OCI-LY7 (cell line): ENCODE measurements at regions not wholly inside any gene's neighbourhood (a gene's known extent, or its start where the extent isn't known, plus 50 kb on each side); places are given as distances from the start of the nearest gene placed in this dataset.

Experiments used
- BruUV-seq: library from RNA; stranded (reverse); fragments of 400-500 nt; replicated peaks from 2 replicates; lab custom pipeline; 2021; lab: Mats Ljungman, UMichigan
- CTCF ChIA-PET: fragments of 300-600 bp; sonication (Branson Sonifier 250); formaldehyde crosslinking; loops from one replicate; lab custom pipeline; 2022; ENCODE audit warnings: antibody characterized with exemption; ENCODE audit not compliant: unreplicated experiment; lab: Charles Lee
- POLR2A ChIA-PET: fragments of 300-600 bp; sonication (Branson Sonifier 250); formaldehyde crosslinking; loops from one replicate; lab custom pipeline; 2022; ENCODE audit warnings: antibody characterized with exemption; lab: Charles Lee
- DNase-seq: peaks from one replicate; pipeline ENCODE4 v3.0.0-alpha.2; 2015; ENCODE audit warnings: low spot score
- H2AFZ ChIP-seq: fragments of 200-600 bp; sonication (generic), shearing (Covaris generic); 2 replicates; pipeline ENCODE4 v1.6.1; 2014; ENCODE audit warnings: mild to moderate bottlenecking, antibody characterized with exemption, low read length, moderate library complexity
- H3K27ac ChIP-seq: fragments of 200-600 bp; sonication (generic); 2 replicates; pipeline ENCODE4 v1.5.1; 2014; ENCODE audit warnings: mixed run types, low read depth, mild to moderate bottlenecking, moderate library complexity, low read length, inconsistent platforms; ENCODE audit not compliant: poor library complexity, severe bottlenecking
- H3K36me3 ChIP-seq: fragments of 200-600 bp; sonication (generic); 2 replicates; pipeline ENCODE4 v1.6.1; 2014; ENCODE audit warnings: mild to moderate bottlenecking, antibody characterized with exemption, low read length, moderate library complexity, mixed read lengths; ENCODE audit not compliant: insufficient read depth
- H3K4me1 ChIP-seq: fragments of 200-600 bp; sonication (generic); 2 replicates; pipeline ENCODE4 v1.5.1; 2014; ENCODE audit warnings: mild to moderate bottlenecking, low read length; ENCODE audit not compliant: insufficient read depth, poor library complexity, severe bottlenecking
- H3K4me2 ChIP-seq: fragments of 200-600 bp; sonication (generic); 2 replicates; pipeline ENCODE4 v1.6.1; 2014; ENCODE audit warnings: mild to moderate bottlenecking, low read length
- H3K4me3 ChIP-seq: fragments of 200-600 bp; sonication (generic); 2 replicates; pipeline ENCODE4 v1.5.1; 2014; ENCODE audit warnings: mild to moderate bottlenecking, low read depth, low read length; ENCODE audit not compliant: poor library complexity, severe bottlenecking
- H3K79me2 ChIP-seq: fragments of 200-600 bp; sonication (generic); 2 replicates; pipeline ENCODE4 v1.6.1; 2016; ENCODE audit warnings: low read depth, mild to moderate bottlenecking, low read length, moderate library complexity, mixed read lengths; ENCODE audit not compliant: insufficient read depth
- H3K9me2 ChIP-seq: fragments of 200-600 bp; sonication (generic); 2 replicates; pipeline ENCODE4 v1.6.1; 2016; ENCODE audit warnings: mild to moderate bottlenecking, low read length, mixed read lengths; ENCODE audit not compliant: insufficient read depth
- H3K9me3 ChIP-seq: fragments of 200-600 bp; sonication (generic); 2 replicates; pipeline ENCODE4 v1.6.1; 2014; ENCODE audit warnings: mild to moderate bottlenecking, mixed run types, low read length, mixed read lengths
- H4K20me1 ChIP-seq: fragments of 200-600 bp; sonication (generic); 2 replicates; pipeline ENCODE4 v1.6.1; 2014; ENCODE audit warnings: mild to moderate bottlenecking, antibody characterized with exemption, low read length, moderate library complexity, mixed read lengths; ENCODE audit not compliant: insufficient read depth
- EZH2phosphoT487 ChIP-seq: fragments of 200-600 bp; sonication (generic); IDR thresholded peaks from 2 replicates; pipeline ENCODE4 v1.6.1; 2018; ENCODE audit warnings: low read depth, borderline replicate concordance, mild to moderate bottlenecking, mixed run types, antibody characterized with exemption, low read length, moderate library complexity, mixed read lengths
- intact Hi-C: fragments of 100-400 bp; cut with micrococcal nuclease; formaldehyde crosslinking; loops from one replicate; pipeline ENCODE4 v1.10.0; 2022; ENCODE audit not compliant: unreplicated experiment
- TF ChIP-seq, protein P1 (sequence below): fragments of 200-600 bp; sonication (generic); conservative IDR thresholded peaks from 2 replicates; pipeline ENCODE4 v1.5.1; 2014; ENCODE audit warnings: mild to moderate bottlenecking, antibody characterized with exemption, low read length, moderate library complexity, mixed read lengths

DNA sequence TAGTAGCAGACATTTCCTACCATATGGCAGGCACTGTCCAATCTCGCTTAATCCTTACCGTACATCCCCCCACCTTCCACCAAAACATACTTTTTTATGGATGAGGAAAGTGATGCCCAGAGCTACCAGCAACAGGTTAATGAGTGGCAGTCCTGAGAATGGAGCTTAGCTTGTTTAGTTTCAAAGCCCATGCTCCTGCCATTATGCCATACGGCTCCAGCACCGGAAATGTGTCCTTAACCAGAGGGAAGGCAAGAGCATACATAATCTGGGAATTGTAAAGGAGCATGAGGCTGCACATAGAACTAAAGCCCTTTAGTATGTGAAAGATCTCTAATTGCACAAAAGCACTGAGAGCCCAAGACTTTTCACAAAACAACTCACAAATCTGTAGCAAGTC, 155.9 kb upstream of the PHYHIPL start:
- no peak overlapping the region for H3K4me3 ChIP-seq
- H3K9me3 ChIP-seq, result no peaks in the 10 kb centered on the region
- ChIA-PET POLR2A (interaction anchor here (0.6 kb wide), 1 partner anchor 11 kb away, joined by 3 read pairs; no protein-coding TSS in a partner anchor), CTCF (no interaction called here)
- H3K4me1 ChIP-seq, result no peaks in the 10 kb centered on the region
- H3K27ac ChIP-seq, result no peak overlapping the region
- no peaks in the 10 kb centered on the region for H3K9me2 ChIP-seq
- intact Hi-C loops, result no loop called here
- BruUV-seq, result no TSS peak
- H3K36me3 ChIP-seq, result no peaks in the 10 kb centered on the region
- no peak for DNase-seq
- H3K4me2 ChIP-seq, result no peak overlapping the region
- TF ChIP-seq, protein P1, sequence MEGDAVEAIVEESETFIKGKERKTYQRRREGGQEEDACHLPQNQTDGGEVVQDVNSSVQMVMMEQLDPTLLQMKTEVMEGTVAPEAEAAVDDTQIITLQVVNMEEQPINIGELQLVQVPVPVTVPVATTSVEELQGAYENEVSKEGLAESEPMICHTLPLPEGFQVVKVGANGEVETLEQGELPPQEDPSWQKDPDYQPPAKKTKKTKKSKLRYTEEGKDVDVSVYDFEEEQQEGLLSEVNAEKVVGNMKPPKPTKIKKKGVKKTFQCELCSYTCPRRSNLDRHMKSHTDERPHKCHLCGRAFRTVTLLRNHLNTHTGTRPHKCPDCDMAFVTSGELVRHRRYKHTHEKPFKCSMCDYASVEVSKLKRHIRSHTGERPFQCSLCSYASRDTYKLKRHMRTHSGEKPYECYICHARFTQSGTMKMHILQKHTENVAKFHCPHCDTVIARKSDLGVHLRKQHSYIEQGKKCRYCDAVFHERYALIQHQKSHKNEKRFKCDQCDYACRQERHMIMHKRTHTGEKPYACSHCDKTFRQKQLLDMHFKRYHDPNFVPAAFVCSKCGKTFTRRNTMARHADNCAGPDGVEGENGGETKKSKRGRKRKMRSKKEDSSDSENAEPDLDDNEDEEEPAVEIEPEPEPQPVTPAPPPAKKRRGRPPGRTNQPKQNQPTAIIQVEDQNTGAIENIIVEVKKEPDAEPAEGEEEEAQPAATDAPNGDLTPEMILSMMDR, result no peak
- no peak for TF ChIP-seq EZH2phosphoT487
- no peak overlapping the region for H2AFZ ChIP-seq
- H4K20me1 ChIP-seq, result no peaks in the 10 kb centered on the region
- H3K79me2 ChIP-seq, result no peaks in the 10 kb centered on the region

DNA sequence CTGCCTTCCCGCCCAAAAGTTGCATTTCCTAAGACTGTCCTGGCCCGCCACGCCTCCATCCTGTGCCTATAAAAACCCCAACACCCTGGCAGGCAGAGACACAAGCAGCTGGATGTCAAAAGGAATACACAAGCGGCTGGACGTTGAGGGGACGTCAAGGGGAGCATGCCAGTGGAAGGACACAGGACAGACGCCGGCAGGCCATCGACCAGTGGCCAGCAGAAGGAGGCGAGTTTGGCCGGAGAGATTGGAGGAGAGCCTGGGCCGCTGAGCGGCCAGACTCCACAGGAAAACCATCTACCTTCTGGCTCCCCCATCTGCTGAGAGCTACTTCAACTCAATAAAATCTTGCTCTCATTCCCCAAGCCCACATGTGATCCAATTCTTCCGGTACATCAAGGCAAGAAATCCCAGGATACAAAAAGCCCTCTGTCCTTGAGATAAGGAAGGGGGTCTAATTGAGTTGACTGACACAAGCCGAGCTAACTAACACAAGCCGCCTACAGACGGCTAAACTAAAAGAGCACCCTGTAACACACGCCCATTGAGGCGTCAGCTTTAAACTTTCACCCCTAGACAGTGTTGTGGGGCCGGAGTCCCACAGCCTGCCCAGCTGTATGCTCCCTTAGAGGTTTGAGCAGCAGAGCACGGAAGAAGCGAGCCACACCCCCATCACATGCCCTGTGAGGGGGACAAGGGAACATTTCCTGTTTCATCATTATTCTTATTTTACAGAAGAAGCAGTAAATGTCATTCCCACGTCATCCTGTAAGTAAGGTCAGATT, 150.3 kb upstream of the PHYHIPL start:
- no peak overlapping the region for H3K4me3 ChIP-seq
- no peak for TF ChIP-seq EZH2phosphoT487
- TF ChIP-seq, protein P1, result no peak
- DNase-seq, result no peak
- H3K9me2 ChIP-seq, result no peaks in the 10 kb centered on the region
- H4K20me1 ChIP-seq, result no peaks in the 10 kb centered on the region
- no peaks in the 10 kb centered on the region for H3K4me1 ChIP-seq
- CTCF ChIA-PET, result no interaction called here
- POLR2A ChIA-PET, result no interaction called here
- intact Hi-C loops, result no loop called here
- no peaks in the 10 kb centered on the region for H3K9me3 ChIP-seq
- BruUV-seq, result no TSS peak
- no peak overlapping the region for H2AFZ ChIP-seq
- no peak overlapping the region for H3K27ac ChIP-seq
- no peak overlapping the region for H3K4me2 ChIP-seq
- H3K36me3 ChIP-seq, result no peaks in the 10 kb centered on the region
- no peaks in the 10 kb centered on the region for H3K79me2 ChIP-seq

DNA sequence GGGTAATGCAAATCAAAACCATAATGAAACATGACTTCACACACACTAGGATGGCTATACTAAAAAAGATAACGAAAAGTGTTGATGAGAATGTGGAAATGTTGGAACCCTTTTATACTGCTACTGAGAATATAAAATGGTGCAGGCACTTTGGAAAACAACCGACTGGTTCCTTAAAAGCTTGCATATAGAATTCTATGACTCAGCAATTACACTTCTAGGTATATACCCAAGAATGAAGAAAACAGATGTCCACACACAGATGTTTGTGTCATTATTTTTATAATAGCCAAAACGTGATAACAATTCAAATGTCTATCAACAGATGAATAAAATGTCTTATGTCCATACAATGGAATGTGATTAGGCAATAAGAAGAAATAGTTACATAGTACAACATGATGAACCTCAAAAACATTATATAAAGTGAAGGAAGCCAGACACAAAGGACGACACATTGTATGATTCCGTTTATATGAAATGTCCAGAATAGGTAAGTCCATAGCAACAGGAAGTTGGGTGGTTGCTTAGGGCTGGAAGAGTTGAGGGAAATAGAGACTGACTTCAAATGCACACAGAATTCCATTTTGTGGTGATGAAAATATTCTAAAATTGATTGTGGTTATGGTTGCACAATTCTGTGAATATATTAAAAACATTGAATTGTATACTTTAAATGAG, 148.3 kb upstream of the PHYHIPL start:
- Histone ChIP-seq H3K27ac (no peak overlapping the region), H3K79me2 (no peaks in the 10 kb centered on the region), H3K4me1 (no peaks in the 10 kb centered on the region), H2AFZ (no peak overlapping the region), H3K9me3 (no peaks in the 10 kb centered on the region), H3K36me3 (no peaks in the 10 kb centered on the region), H3K9me2 (no peaks in the 10 kb centered on the region), H3K4me2 (no peak overlapping the region), H3K4me3 (no peak overlapping the region), H4K20me1 (no peaks in the 10 kb centered on the region)
- ChIA-PET CTCF (no interaction called here), POLR2A (no interaction called here)
- TF ChIP-seq, protein P1, result no peak
- no peak for TF ChIP-seq EZH2phosphoT487
- intact Hi-C loops, result no loop called here
- no peak for DNase-seq
- no TSS peak for BruUV-seq
